ENCODE measurements at regions not wholly inside any gene's neighbourhood (a gene's known extent, or its start where the extent isn't known, plus 50 kb on each side); places are given as distances from the start of the nearest gene placed in this dataset.
"Not testable (repeated sequence)": the region's sequence is repeated elsewhere in the genome, so short reads cannot be mapped to it uniquely, and the experiment has no call there.

DNA sequence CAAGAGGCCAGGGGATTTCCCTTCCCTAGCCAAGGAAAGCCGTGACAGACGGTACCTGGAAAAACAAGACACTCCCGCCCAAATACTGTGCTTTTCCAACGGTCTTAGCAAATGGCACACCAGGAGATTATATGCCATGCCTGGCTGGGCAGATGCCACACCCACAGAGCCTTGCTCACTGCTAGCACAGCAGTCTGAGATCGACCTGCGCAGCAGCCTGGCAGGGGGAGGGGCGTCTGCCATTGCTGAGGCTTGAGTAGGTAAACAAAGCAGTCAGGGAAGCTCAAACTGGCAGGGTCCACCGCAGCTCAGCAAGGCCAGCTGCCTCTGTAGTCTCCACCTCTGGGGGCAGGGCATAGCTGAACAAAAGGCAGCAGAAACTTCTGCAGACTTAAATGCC, 267.7 kb downstream of the GJA1 start:
- H3K4me3 ChIP-seq (replicated peaks in 1 of 3; ENCODE audit: insufficient read depth in 1 of 3, low read depth in 2 of 3, low read length in 3 of 3); CTCF ChIA-PET (ENCODE audit: low intra/inter-chr PET ratio, low total read pairs); H3K79me2 ChIP-seq (ENCODE audit: insufficient read depth, low read length); intact Hi-C loops (cut with micrococcal nuclease; ENCODE audit: unreplicated experiment); H3K27ac ChIP-seq (ENCODE audit: extremely low read length, insufficient read depth, low read length); BruUV-seq (replicated peaks); H3K9ac ChIP-seq (ENCODE audit: insufficient read depth, low read depth, low read length); H4K20me1 ChIP-seq (ENCODE audit: insufficient read depth, low read length); H3K36me3 ChIP-seq (replicated peaks in 1 of 2; ENCODE audit: control insufficient read depth in 1 of 2, insufficient read depth in 2 of 2, low read length in 2 of 2); in situ Hi-C loops (cut with HindIII; ENCODE audit: extremely low pct_ligation_motif_present, low pct_unique_long_range_greater_than_20kb); H3K27me3 ChIP-seq (ENCODE audit: control insufficient read depth in 1 of 2, insufficient read depth in 2 of 2, low read length in 2 of 2); H3K9me3 ChIP-seq (ENCODE audit: low read length); POLR2A ChIA-PET; FAIRE-seq; H3K4me1 ChIP-seq (ENCODE audit: insufficient read depth, low read length); H3K4me2 ChIP-seq (ENCODE audit: low read depth, low read length); H2AFZ ChIP-seq (ENCODE audit: low read length); TF ChIP-seq FOXA1 (IDR thresholded peaks at IDR 0.05): not testable (repeated sequence)
- 2% methylated on average over 7 of the region's 8 CpGs for WGBS (ENCODE audit: low lambda C conversion rate)
- peak; percentile 16 for DNase-seq (ENCODE audit: low spot score)
- TF ChIP-seq ZMYM4 (CRISPR knock-in tag; IDR thresholded peaks at IDR 0.05) (peak; percentile 30; the same call in 1 of the 2 replicates), FOXA1 (CRISPR knock-in tag; IDR thresholded peaks at IDR 0.05) (peak; percentile 63; the same call in 1 of the 2 replicates), SALL1 (CRISPR knock-in tag; IDR thresholded peaks at IDR 0.05) (peak; percentile 17; the same call in 1 of the 2 replicates), FOXA3 (CRISPR knock-in tag; IDR thresholded peaks at IDR 0.05) (peak; percentile 32; the same call in 1 of the 2 replicates), KDM5B (CRISPR knock-in tag; IDR thresholded peaks at IDR 0.05; ENCODE audit: borderline replicate concordance) (0 out of 2 replicates have a peak, but pooled peaks have one; percentile 25), ZNF281 (CRISPR knock-in tag; IDR thresholded peaks at IDR 0.05; ENCODE audit: borderline replicate concordance) (peak; percentile 83)
- peak; percentile 78 for ATAC-seq

DNA sequence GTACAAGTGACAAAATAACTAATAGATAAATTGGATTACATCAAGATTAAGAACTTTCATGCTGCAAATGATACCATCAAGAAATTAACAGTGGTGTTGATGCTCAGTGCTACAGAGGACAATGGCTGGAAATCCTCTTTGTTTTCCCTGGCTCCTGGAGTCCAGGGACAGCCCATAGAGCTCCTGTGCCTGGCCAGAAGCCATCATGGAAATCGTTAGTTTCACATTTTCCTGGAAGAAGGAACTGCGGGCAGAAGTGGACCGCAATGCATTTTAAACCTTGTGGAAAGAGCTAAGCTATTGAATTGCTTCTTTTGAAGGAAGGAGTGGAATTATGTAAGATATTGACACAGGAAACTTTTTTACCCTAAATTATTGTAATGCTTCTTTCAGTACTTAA, 276.0 kb downstream of the GJA1 start:
- FAIRE-seq: no peak
- no TSS peak for BruUV-seq (replicated peaks)
- no peak overlapping the region for H3K27ac ChIP-seq (ENCODE audit: extremely low read length, insufficient read depth, low read length)
- H3K4me2 ChIP-seq (ENCODE audit: low read depth, low read length): no peak overlapping the region
- H3K36me3 ChIP-seq (replicated peaks in 1 of 2; ENCODE audit: control insufficient read depth in 1 of 2, insufficient read depth in 2 of 2, low read length in 2 of 2): no peaks in the 10 kb centered on the region
- 61% methylated on average over 3 of the region's 3 CpGs for WGBS (ENCODE audit: low lambda C conversion rate)
- no peaks in the 10 kb centered on the region for H4K20me1 ChIP-seq (ENCODE audit: insufficient read depth, low read length)
- CTCF ChIA-PET (ENCODE audit: low intra/inter-chr PET ratio, low total read pairs): no interaction called here
- H3K4me1 ChIP-seq (ENCODE audit: insufficient read depth, low read length): no peaks in the 10 kb centered on the region
- no peak overlapping the region for H2AFZ ChIP-seq (ENCODE audit: low read length)
- no peak for DNase-seq (ENCODE audit: low spot score)
- H3K79me2 ChIP-seq (ENCODE audit: insufficient read depth, low read length): no peaks in the 10 kb centered on the region
- ATAC-seq: no peak
- in situ Hi-C loops (cut with HindIII; ENCODE audit: extremely low pct_ligation_motif_present, low pct_unique_long_range_greater_than_20kb): no loop called here
- no peak overlapping the region for H3K4me3 ChIP-seq (replicated peaks in 1 of 3; ENCODE audit: insufficient read depth in 1 of 3, low read depth in 2 of 3, low read length in 3 of 3)
- no peaks in the 10 kb centered on the region for H3K27me3 ChIP-seq (ENCODE audit: control insufficient read depth in 1 of 2, insufficient read depth in 2 of 2, low read length in 2 of 2)
- H3K9me3 ChIP-seq (ENCODE audit: low read length): no peaks in the 10 kb centered on the region
- H3K9ac ChIP-seq (ENCODE audit: insufficient read depth, low read depth, low read length): no peak overlapping the region
- intact Hi-C loops (cut with micrococcal nuclease; ENCODE audit: unreplicated experiment): no loop called here
- POLR2A ChIA-PET: no interaction called here
- TF ChIP-seq, protein P1, sequence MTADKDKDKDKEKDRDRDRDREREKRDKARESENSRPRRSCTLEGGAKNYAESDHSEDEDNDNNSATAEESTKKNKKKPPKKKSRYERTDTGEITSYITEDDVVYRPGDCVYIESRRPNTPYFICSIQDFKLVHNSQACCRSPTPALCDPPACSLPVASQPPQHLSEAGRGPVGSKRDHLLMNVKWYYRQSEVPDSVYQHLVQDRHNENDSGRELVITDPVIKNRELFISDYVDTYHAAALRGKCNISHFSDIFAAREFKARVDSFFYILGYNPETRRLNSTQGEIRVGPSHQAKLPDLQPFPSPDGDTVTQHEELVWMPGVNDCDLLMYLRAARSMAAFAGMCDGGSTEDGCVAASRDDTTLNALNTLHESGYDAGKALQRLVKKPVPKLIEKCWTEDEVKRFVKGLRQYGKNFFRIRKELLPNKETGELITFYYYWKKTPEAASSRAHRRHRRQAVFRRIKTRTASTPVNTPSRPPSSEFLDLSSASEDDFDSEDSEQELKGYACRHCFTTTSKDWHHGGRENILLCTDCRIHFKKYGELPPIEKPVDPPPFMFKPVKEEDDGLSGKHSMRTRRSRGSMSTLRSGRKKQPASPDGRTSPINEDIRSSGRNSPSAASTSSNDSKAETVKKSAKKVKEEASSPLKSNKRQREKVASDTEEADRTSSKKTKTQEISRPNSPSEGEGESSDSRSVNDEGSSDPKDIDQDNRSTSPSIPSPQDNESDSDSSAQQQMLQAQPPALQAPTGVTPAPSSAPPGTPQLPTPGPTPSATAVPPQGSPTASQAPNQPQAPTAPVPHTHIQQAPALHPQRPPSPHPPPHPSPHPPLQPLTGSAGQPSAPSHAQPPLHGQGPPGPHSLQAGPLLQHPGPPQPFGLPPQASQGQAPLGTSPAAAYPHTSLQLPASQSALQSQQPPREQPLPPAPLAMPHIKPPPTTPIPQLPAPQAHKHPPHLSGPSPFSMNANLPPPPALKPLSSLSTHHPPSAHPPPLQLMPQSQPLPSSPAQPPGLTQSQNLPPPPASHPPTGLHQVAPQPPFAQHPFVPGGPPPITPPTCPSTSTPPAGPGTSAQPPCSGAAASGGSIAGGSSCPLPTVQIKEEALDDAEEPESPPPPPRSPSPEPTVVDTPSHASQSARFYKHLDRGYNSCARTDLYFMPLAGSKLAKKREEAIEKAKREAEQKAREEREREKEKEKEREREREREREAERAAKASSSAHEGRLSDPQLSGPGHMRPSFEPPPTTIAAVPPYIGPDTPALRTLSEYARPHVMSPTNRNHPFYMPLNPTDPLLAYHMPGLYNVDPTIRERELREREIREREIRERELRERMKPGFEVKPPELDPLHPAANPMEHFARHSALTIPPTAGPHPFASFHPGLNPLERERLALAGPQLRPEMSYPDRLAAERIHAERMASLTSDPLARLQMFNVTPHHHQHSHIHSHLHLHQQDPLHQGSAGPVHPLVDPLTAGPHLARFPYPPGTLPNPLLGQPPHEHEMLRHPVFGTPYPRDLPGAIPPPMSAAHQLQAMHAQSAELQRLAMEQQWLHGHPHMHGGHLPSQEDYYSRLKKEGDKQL (CRISPR knock-in tag; IDR thresholded peaks at IDR 0.05; ENCODE audit: low read depth): no peak
- no peak for TF ChIP-seq RFX3 (CRISPR knock-in tag; IDR thresholded peaks at IDR 0.05)
- TF ChIP-seq ZBTB38 (CRISPR knock-in tag; IDR thresholded peaks at IDR 0.05): no peak
- no peak for TF ChIP-seq ZNF207 (IDR thresholded peaks at IDR 0.05; ENCODE audit: borderline replicate concordance)
